Spleen (tissue), 7 donors: ENCODE measurements at regions not wholly inside any gene's neighbourhood (a gene's known extent, or its start where the extent isn't known, plus 50 kb on each side); places are given as distances from the start of the nearest gene placed in this dataset.

ENCODE experiments used
- POLR2A ChIP-seq, 3 donors: fragments of 450-650 bp; IDR thresholded peaks; one replicate each; pipeline ENCODE4 v1.5.1; 2017; ENCODE audit warnings: antibody characterized with exemption in 3 of 3, mild to moderate bottlenecking in 1 of 3
- TF ChIP-seq, protein P1 (sequence below), 11 experiments: fragments of 200-600 bp in 7 of 11; fragments of 450-650 bp in 4 of 11; sonication (generic) in 4 of 11; IDR thresholded peaks in 8 of 11; conservative IDR thresholded peaks in 3 of 11; 1 replicate in 7 of 11; 2 replicates in 4 of 11; pipeline versions ENCODE4 v1.4.0 to v1.8.0; 2016 to 2021; ENCODE audit warnings: antibody characterized with exemption in 11 of 11, inconsistent platforms in 4 of 11, mild to moderate bottlenecking in 1 of 11
- donor health status: DM: no; HTN: no; CAD: no; lungs with moderate emphysema.
- donor health status: DM: no; HTN: no; CAD: no.
- donor health status: DM: no; HTN: no; CAD: no.

DNA sequence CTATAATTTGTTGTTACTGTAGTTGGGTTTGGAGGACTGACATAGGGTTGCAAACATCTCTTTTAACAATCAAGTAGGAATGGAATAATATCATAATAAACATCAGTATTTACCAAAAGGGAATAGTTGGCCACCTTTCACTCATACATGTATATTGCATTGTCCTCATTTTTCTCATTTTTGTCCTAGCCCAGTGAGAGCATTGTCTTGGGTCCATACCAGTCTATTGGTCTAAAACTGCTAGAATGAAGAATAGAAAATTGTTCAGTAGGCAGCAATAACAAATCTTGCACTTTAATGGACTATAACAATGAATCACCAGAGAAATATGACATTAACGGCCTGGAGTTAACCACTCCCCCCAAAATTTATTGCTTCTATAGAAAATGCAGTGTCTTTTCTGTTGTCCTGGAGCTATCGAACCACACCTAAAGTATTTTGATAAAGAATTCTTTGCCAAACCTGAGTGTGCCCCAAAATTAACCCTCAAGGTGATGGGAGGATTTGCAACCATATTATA, 80.9 kb upstream of the IL33 start:
- TF ChIP-seq, protein P1, sequence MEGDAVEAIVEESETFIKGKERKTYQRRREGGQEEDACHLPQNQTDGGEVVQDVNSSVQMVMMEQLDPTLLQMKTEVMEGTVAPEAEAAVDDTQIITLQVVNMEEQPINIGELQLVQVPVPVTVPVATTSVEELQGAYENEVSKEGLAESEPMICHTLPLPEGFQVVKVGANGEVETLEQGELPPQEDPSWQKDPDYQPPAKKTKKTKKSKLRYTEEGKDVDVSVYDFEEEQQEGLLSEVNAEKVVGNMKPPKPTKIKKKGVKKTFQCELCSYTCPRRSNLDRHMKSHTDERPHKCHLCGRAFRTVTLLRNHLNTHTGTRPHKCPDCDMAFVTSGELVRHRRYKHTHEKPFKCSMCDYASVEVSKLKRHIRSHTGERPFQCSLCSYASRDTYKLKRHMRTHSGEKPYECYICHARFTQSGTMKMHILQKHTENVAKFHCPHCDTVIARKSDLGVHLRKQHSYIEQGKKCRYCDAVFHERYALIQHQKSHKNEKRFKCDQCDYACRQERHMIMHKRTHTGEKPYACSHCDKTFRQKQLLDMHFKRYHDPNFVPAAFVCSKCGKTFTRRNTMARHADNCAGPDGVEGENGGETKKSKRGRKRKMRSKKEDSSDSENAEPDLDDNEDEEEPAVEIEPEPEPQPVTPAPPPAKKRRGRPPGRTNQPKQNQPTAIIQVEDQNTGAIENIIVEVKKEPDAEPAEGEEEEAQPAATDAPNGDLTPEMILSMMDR (IDR thresholded peaks at IDR 0.05 in 8 of 11, conservative IDR thresholded peaks at IDR 0.05 in 3 of 11) = no peak
- no peak for TF ChIP-seq POLR2A (IDR thresholded peaks at IDR 0.05)
